Pons (tissue), 1 donor: ENCODE measurements at regions not wholly inside any gene's neighbourhood (a gene's known extent, or its start where the extent isn't known, plus 50 kb on each side); places are given as distances from the start of the nearest gene placed in this dataset.

Experiments
- DNase-seq: peaks from one replicate; pipeline ENCODE4 v3.0.0-alpha.2; 2016; ENCODE audit warnings: low spot score

DNA sequence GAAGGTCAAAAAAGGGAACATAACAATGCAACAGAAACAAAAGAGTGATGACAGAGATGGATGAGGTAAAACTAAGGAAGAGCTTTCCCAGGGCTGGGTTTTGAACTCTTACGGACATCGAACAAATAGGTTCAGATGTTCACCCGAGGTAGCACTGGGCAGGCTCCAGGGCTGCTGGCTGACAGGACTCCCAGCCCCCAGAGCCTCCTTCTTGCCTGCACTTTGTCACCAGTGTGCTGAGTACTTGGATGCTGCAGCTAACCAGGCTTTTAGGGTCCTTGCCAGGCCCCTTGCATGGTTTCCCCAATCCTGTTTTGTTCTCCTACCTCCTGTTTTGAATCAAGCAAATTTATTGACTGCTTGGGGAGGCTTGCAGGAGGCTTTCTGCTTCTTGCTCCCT lies 322.9 kb downstream of the DYSF start:
- DNase-seq, result no peak

DNA sequence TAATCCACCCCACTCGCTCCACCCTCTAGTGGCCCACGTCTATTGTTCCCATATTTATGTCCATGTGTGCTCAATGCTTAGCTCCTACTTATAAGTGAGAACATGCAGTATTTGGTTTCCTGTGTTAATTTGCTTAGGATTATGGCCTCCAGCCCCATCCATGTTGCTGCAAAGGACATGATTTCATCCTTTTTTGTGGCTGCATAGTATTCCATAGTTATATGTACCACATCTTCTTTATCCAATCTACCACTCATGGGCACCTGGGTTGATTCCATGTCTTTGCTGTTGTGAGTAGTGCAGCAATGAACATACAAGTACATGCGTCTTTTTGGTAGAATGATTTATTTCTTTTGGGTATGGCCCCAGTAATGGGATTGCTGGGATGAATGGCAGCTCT lies 319.9 kb downstream of the DYSF start:
- no peak for DNase-seq

DNA sequence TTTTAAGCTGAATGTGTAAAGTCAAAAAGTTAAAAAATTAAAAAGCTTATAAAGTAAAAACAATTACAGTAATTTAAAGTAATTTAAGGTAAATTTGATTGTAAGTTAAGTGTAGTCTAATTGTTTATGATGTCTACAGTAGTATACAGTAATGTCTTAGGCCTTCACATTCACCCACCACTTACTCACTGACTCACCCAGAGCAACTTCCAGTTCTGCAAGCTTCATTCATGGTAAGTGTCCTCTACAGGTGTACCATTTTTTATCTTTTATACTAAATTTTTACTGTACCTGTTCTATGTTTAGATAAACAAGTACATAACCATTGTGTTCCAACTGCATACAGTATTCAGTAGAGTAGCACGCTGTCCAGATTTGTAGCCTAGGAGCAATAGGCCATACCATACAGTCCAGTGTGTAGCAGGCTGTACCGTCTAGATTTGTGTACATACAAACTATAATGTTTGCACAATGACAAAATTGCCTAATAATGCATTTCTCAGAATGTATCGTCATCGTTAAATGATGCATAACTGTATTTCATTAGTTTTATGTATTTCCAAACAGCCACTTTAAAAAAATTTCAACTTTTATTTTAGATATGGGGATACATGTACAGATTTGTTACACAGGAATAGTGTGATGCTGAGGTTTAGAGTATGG lies 319.3 kb downstream of the DYSF start:
- DNase-seq, result no peak

DNA sequence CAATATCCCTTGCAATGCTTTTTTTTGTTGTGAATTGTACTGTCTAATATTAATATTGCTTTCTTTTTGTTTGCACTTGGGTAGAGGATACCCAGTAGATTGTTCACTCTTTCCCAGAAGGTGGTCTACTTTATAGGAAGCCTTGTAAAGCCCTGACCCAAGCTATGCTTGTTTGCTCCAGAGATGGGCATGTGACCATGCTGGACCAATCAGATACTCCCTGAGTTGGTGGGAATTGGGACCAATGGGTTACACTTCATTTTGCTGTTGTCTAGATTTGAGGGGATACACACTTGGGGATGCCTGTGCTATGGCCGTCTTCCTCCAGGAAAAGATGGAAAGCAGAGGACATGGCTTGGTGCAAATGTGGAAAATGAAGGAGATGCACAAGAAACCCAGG lies 314.3 kb downstream of the DYSF start:
- no peak for DNase-seq

DNA sequence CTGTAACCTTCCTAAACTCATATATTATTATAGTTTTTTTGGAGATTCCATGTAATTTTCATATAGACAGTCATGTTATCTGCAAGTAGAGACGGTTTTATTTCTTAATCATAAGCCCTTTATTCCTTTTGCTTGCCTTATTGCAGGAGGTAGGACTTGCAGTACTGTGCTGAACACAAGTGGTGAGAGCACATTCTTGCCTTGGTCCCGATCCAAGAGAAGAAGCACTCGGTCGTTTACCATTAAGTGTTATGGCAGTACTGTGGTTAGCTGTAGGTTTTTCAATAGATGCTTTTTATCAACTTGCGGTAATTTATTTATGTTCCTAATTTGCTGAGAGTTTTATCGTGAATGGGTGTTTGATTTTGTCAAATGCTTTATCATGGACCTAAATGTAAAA lies 305.7 kb downstream of the DYSF start:
- no peak for DNase-seq

DNA sequence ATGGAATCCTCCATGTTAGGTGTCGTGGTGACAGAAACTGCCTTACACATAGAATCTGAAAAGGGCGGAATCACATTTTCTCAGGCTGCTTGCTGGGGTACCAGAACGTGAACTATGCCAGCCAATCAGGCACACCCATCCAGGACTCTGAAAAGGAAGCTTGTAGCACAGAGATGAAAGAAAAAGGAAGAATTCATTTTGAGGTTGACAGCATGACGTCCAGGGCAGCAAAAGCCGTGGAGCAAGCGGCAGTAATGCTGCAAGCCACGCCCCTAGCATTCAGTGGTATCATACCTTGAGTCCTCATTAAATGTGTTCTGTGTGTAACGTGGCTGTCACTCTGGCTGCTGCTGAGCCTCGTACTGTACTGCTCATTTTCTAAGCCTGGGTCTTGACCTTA lies 304.0 kb downstream of the DYSF start:
- no peak for DNase-seq

DNA sequence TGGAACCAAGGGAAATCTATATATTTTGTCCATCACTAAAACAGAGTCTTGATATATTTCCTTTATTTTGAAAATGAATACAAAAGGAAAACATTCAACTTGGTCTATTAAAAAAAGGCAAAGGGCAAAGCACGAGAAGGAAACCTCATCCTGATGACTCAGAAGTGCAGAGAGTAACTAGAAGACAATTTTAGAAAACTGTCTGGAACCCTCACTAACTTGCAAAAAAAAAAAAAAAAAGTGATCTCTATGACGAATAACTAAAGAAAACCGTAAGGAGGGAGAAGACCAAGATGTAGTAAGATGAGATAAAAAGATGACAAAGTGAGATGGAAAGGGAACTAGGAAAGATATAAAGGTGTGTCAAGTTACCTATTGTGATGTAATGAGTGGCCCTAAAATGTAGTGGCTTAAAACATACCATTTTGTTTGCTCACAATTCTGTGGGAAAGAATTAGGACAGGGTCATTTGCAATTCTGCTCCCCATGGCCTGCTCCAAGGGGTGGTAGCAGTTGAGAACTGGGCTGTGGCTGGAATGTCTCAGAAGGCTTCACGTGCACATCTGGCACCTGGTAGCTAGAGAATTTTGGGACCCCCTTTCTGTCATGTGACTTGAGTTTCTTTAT lies 303.0 kb downstream of the DYSF start:
- no peak for DNase-seq

DNA sequence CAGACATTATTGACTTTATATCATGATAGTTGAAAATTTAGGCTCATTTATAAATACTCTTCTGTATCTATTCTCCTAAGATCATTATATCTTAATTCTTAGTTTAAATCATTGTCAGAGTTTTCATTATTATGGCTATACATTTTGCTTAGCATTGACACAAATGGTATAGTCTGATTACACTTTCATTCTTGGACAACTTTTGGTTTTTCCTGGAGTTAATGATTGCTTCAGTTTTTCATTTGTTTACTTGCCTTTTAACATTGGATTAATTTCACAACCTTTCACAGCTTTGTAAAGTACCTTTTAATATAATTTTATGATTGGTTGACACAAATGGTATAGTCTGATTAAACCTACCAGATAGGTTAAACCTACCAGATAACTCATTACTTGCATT lies 298.2 kb downstream of the DYSF start:
- DNase-seq, result no peak

DNA sequence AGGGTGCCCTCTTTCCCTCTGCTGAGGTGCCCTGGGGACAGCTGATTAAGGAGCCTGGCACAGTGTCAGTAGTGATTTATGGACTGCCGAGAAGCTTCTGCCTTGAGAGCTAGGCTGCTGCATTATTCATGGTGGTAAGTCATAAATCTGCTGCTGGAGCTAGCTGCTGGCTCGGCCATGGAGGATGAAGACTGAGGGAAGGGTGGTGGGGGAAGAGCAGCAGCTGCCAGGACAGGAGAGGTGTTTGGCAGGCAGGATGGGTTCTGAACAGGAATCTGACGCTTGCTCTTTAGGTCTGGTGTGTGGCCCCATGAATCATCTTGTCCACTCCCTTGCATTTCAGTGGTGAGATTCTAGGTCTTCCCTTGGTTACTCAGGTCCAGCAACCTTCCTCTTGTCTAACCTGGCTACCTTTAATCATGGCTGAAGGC lies 296.3 kb downstream of the DYSF start:
- DNase-seq, result peak; percentile 13

DNA sequence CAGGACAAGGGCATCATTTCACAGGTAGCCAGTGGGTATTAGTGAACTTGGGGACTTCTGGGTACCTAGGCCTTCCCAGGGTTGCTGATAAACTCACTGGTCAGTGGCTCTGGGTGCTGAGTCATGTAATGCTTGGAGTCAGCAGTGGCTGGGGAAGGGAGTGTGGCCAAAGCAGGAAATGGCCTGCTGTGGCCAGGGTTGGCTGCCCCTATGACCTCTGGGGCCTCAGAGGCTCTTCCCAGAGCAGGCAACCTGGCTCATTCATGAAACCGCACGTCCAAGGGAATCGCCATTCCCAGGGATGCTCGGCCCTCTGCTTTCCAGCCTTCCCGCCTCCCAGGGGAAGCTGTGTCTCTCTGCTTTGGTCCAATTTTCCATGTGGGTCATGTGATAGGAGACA lies 294.9 kb downstream of the DYSF start:
- DNase-seq, result no peak

DNA sequence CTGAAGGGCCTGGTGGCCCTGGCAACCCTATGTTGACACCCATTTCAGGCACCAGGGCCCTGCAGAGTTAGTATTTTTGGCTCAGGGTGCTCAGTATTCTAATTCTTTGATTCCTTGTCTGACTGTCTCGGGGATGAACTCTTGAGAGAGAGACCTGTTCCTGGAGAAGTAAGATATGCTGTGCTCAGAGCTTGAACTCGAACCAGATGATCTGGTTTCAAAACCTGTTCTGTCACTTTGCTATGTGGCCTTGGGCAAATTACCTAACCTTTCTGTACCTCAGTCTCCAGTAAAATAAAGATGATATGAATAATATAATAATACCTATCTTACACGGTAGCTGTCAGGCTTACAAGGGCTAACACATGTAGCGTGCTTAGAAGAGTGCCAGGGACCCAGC lies 294.2 kb downstream of the DYSF start:
- DNase-seq, result no peak

DNA sequence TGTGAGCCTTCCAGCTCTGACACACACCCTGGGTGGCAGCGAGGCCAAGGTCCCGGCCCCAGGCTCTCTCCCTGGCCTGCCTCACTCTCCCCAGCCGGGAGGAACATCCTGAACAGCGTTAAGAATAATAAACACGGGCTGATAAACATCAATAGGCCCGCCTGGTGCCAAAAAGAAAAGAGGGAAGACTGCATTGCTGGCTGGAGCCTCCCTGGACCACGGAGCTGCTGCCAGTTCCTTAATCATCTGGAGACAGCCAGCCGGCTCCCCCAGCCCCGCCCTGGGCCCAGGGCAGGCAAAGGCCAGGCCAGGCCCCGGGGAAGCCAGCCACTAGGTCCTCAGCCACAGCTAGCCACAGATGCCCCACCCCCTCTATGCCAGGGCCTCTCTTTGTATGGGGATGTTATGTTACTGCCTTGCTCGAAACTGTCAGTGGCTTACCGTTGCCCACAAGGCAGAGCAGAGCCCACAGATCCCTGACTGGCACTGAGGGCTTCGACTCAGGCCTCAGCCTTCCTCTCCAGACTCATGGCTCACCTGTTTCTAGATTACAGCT lies 293.7 kb downstream of the DYSF start:
- DNase-seq, result no peak

DNA sequence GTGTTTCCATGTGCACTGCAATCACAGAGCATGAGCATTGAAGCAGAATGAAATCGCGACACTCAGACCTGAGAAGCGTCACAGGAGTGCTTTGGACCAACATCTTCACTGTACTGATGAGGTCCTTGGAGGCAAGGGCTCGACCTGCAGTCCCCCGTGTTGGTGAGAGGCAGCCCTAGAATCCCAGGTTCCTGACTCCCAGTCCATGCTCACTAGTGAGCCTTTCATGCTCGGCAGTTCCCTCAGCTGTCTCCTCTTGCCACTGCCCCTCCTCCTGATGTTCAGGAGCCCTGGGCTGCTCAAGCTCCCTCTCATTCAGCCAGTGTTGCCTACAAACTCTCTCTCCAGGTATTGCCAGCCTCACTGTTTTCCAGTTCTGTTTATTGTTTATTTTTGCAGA lies 291.4 kb downstream of the DYSF start:
- DNase-seq, result no peak

DNA sequence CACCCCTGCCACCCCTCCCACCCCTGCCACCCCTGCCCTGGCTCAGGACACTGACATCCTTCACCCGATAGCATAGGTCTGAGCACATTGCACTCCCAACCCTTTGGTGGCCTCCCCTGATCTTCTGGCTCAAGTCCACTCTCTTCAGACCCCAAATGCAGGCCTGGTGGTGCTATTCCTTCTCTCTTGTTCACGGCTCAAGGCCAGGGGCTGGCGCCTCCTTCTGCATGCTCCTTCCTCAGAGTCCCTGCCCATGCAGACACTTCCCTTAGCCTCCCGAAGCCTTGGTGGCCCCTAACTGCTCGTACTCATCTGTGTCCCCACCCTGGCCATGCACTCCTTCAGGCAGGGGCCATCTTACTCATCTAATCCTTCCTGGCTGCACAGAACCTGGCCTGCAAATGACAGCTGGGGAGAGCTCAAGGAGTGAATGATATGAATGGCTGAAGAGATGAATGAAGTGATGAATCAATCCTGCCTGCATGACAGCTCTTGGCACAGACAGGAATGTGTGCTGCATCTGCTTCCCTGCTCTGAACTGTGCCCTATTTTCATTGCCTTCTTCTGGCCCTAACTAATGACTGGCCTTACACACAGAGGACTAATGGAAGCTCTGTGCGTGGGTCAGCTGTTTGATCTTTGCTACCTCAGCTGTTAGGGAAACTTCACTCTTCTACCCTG lies 290.8 kb downstream of the DYSF start:
- DNase-seq, result no peak

DNA sequence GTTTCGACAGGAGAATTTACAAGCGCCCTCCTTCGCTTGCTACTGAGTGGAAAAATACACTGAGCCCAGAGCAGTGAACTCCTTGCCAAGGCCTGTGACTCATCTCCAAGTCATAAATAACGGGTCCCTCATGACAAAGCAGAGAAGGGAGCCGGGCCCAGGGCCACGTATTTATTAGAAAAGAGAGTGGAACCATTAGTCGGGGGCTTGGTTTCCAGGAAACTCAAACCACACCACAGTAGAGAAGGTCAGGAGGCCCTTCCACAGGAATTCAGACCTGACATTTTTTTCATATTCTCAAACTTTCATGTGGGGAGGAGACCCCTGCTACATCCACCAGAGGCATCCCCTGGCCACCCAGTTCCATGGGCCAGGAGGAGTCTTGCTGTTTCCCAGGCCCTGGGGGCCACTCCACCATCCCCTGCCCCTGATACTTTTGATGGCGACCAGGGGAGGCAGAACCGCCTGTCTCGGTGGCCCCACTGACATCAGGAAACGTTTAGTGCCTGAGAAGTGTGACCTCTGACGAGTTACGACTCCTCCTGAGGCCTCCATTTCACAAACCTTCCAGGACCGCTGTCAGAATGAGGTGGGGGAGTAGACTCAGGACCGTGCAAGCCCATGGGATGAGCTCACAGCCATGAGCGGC lies 289.7 kb downstream of the DYSF start:
- DNase-seq, result peak; percentile 15

DNA sequence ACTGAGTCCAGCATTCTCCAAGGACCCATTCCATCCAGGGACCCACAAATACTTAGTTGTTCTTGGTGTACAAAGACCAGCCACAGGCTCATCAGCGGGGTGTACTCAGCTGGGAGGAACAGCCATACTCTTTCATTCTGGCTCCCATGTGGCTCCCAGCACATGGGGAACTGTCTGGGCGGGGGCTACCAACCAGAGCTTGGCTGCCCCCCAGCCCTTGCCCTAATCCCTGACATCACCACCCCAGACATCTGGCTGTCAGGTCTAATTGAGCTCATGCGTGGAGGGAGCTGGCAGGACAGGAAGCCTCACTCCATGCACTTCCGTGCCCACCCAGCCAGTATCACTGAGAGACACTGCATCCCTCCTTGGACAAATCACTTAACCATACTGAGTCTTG lies 283.6 kb downstream of the DYSF start:
- DNase-seq, result no peak

DNA sequence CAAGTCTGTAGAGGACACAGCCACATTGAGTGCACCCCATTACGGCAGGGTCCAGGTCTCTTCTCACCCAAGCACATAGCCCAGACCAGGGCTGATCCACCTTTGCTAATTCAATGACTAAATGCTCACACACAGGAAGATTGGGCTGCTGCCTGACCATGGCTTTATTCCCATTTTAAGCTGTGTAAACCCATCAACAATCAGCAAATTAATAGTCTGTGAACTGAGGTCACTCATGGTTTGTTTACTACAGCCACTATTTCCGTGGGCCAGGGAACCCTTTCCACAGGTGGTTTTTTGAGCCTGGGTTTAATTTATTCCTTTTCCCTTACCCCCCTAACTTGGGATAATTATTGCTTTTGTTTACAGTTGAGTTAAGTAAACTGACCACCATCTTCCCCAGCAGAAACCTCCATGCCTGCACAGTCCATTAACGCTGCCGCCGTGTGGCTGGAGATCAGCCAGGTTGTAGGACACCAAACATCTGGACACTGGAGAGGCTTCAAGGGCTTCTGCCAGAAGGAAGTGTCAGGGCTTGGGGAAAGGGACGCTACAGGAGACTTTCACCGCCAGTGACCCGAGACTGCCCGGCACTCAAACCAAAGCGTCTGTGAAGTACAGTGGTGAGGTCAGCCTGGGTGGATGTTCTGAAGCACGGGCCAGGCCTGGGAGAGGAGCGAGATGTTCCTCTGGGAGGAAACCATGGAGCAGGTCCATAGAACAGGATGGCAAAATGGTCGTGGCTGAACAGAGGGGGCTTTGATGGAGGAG lies 282.9 kb downstream of the DYSF start:
- no peak for DNase-seq
